Peyer's patch (tissue), 4 donors: ENCODE measurements at regions not wholly inside any gene's neighbourhood (a gene's known extent, or its start where the extent isn't known, plus 50 kb on each side); places are given as distances from the start of the nearest gene placed in this dataset.

Experiments used
- DNase-seq, 3 donors: peaks; one replicate each; pipeline ENCODE4 v3.0.0-alpha.2; 2017 to 2019
- H3K27ac ChIP-seq, 4 donors: fragments of 200-600 bp; sonication (generic); one replicate each; pipeline ENCODE4 v1.5.1; 2016 to 2019
- H3K27me3 ChIP-seq, 2 donors: fragments of 200-600 bp; sonication (generic); one replicate each; pipeline ENCODE4 v1.5.1; 2019
- H3K36me3 ChIP-seq, 3 donors: fragments of 200-600 bp; sonication (generic); one replicate each; pipeline ENCODE4 v1.5.1; 2016 to 2019
- H3K4me1 ChIP-seq, 4 donors: fragments of 200-600 bp; sonication (generic); one replicate each; pipeline ENCODE4 v1.5.1; 2016 to 2019
- H3K4me3 ChIP-seq, 4 donors: fragments of 200-600 bp; sonication (generic); 1 replicate in 3 of 4; 2 replicates in 1 of 4; pipeline ENCODE4 v1.5.1; 2016 to 2019; ENCODE audit warnings: mild to moderate bottlenecking in 1 of 4
- H3K9me3 ChIP-seq, 4 donors: fragments of 200-600 bp; sonication (generic); one replicate each; pipeline ENCODE4 v1.5.1; 2016 to 2019; ENCODE audit warnings: mild to moderate bottlenecking in 1 of 4
- POLR2A ChIP-seq, 2 donors: fragments of 450-650 bp; IDR thresholded peaks; one replicate each; pipeline ENCODE4 v1.5.1; 2017; ENCODE audit warnings: antibody characterized with exemption in 2 of 2, mild to moderate bottlenecking in 2 of 2, moderate library complexity in 2 of 2
- TF ChIP-seq, protein P1 (sequence below), 6 experiments: fragments of 450-650 bp in 4 of 6; fragments of 200-600 bp in 2 of 6; sonication (generic) in 1 of 6; IDR thresholded peaks; one replicate each; pipeline ENCODE4 v1.5.1; 2017 to 2019; ENCODE audit warnings: antibody characterized with exemption in 6 of 6, mild to moderate bottlenecking in 3 of 6, moderate library complexity in 1 of 6

DNA sequence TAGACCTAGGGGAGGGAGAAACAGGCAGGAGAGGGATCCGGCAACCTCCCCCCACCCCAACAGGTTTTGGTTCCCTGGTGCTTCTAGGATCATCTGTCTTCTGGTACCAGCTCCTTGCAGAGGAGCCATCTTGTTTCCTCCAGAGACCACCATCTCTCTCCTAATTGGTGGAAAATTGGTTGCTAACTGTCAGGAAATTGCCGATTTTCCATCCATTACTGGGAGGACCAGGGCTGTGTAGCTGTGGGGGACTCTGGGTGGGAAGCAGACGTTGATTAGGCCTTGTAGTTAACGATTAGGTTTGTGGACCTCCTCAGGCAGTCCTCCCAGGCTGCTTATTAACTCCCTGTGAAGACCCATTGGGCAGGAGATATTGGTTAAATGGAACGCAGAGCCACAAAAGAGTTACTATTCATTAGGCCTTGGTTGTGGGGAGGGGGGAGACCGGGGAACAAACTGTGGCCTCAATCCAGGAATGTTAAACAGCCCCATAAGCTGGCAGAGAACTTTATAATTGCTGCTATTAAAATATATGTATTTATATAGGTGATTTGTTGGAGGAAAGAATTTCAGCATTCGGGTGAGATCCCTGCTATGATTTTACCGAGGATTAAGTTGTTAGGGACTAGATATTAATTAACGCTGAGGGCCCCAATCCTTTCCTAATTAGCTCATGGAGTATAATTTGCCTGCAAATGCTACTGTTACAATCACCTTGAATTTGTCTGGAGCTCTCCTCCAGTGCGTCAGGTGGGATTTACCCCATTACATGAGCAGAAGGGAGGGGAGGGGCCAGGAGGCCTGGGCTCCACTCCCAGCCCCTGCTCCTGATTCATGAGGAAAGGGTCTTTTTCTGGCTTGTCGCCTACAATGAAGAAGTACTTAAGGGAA, 61.2 kb upstream of the TRABD2B start:
- no peak for DNase-seq
- Histone ChIP-seq H3K36me3 (no peaks in the 10 kb centered on the region), H3K4me3 (no peak overlapping the region), H3K27me3 (no peaks in the 10 kb centered on the region), H3K4me1 (peaks cover 0 to 4% (median 0%) of the 10 kb centered on the region in 4 donors), H3K9me3 (no peaks in the 10 kb centered on the region), H3K27ac (no peak overlapping the region)
- TF ChIP-seq, protein P1, sequence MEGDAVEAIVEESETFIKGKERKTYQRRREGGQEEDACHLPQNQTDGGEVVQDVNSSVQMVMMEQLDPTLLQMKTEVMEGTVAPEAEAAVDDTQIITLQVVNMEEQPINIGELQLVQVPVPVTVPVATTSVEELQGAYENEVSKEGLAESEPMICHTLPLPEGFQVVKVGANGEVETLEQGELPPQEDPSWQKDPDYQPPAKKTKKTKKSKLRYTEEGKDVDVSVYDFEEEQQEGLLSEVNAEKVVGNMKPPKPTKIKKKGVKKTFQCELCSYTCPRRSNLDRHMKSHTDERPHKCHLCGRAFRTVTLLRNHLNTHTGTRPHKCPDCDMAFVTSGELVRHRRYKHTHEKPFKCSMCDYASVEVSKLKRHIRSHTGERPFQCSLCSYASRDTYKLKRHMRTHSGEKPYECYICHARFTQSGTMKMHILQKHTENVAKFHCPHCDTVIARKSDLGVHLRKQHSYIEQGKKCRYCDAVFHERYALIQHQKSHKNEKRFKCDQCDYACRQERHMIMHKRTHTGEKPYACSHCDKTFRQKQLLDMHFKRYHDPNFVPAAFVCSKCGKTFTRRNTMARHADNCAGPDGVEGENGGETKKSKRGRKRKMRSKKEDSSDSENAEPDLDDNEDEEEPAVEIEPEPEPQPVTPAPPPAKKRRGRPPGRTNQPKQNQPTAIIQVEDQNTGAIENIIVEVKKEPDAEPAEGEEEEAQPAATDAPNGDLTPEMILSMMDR (IDR thresholded peaks at IDR 0.05): no peak
- TF ChIP-seq POLR2A (IDR thresholded peaks at IDR 0.05): no peak

DNA sequence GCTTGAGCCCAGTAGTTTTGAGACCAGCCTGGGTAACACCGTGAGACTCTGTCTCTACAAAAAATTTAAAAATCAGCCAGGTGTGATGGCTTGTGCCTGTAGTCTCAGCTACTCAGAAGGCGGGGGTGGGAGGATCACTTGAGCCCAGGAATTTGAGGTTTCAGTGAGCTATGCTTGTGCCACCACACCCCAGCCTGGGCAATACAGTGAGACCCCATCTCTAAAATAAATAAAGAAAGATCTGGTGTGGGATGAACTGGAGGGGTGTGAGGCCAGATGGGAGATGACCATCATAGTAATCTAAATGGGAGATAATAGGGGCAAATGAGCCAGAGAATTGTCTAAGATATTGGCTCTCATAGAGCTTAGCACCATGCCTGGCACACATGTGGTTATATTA, 60.1 kb upstream of the TRABD2B start:
- Histone ChIP-seq H3K4me3 (no peak overlapping the region), H3K27ac (no peak overlapping the region), H3K27me3 (no peaks in the 10 kb centered on the region), H3K36me3 (no peaks in the 10 kb centered on the region), H3K9me3 (no peaks in the 10 kb centered on the region), H3K4me1 (peaks cover 0 to 6% (median 1%) of the 10 kb centered on the region in 4 donors)
- TF ChIP-seq, protein P1 (IDR thresholded peaks at IDR 0.05): no peak
- TF ChIP-seq POLR2A (IDR thresholded peaks at IDR 0.05): no peak
- DNase-seq: no peak

DNA sequence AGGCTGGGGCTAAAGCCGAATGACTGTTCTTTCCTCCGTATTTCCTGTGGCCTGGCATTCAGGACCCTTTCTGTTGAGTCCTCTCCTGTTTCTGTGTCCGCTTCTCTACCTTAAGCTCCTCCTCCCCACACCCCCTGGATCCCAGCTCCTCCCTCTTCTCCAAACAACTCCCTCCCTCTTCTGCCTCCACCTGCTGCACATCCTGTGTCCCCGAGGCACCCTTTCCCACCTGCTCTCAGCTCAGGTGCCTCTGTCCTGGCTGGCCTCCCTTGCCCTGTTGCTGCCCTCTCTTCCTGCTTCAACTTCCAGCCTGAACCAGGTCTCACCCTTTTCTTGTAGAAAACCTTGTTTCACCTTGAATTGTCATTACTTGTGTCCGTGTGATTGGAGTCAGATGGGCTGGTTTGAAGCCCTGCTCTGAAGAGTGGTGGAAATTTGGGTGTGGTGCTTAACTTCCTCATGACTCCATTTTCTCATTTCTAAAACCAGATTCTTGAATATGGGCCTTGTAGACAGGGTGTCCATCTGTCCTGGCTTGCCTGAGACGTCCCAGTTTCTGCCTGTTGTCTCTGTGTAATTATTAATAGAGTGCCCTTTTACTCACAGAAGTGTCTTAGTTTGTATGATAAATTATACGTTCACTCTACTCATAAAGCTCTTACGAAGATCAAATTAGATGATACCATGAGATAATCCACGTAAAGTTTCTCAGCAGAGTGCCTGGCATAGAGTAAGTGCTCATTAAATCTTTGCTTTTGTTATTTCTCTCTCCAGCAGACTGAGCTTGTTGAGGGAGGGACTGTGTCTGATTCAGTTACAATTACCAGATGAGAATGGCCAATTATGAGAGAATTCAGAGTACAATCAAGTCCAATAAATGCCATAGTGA, 58.9 kb upstream of the TRABD2B start:
- no peak overlapping the region for H3K27ac ChIP-seq
- H3K4me3 ChIP-seq: no peak overlapping the region
- H3K4me1 ChIP-seq: peaks cover 0 to 6% (median 0%) of the 10 kb centered on the region in 4 donors
- TF ChIP-seq POLR2A (IDR thresholded peaks at IDR 0.05): no peak
- TF ChIP-seq, protein P1 (IDR thresholded peaks at IDR 0.05): no peak
- no peaks in the 10 kb centered on the region for H3K9me3 ChIP-seq
- no peaks in the 10 kb centered on the region for H3K27me3 ChIP-seq
- H3K36me3 ChIP-seq: no peaks in the 10 kb centered on the region
- DNase-seq: peak in 1 of 3 donors; percentile 47

DNA sequence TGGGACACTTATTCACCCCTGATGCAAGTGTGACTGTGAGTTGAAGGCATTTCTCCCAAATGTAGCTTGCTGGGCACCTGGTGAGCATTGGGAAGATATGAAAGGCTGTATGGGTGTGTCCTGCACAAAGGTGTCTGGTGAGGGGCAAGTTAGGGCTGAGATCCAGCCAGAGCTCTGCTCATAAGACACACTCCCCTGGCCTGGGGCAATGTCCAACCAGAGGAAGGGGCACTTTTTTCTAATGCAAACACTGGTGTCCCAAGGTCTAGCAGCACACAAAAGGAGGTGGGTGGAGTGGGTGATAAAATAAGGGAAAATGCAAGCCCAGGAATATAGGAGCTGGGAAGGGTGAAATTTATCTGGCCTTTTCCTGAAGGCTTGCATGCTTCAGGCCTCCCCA, 57.0 kb upstream of the TRABD2B start:
- no peaks in the 10 kb centered on the region for H3K36me3 ChIP-seq
- H3K27ac ChIP-seq: no peak overlapping the region
- no peak overlapping the region for H3K4me3 ChIP-seq
- DNase-seq: no peak
- no peak for TF ChIP-seq POLR2A (IDR thresholded peaks at IDR 0.05)
- TF ChIP-seq, protein P1 (IDR thresholded peaks at IDR 0.05): no peak
- H3K27me3 ChIP-seq: no peaks in the 10 kb centered on the region
- no peaks in the 10 kb centered on the region for H3K9me3 ChIP-seq
- H3K4me1 ChIP-seq: peaks cover 0 to 6% (median 0%) of the 10 kb centered on the region in 4 donors

DNA sequence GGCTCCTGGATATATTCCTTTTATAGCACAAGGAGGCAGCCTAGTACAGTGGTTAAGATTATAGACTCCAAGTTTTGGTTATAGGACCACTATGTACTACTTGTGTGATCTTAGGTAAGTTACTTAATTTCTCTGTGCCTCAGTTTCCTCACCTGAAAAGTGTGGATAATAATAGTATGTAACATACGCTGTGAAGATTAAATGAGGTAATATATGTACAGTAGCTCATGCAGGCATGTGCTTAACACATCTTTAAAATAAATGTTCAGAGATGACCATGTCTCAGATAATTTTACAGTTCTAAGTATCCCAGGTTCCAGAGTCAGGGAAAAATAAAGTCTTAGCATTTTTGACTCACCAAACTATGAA, 55.7 kb upstream of the TRABD2B start:
- H3K27ac ChIP-seq: no peak overlapping the region
- H3K4me1 ChIP-seq: peaks cover 0 to 6% (median 0%) of the 10 kb centered on the region in 4 donors
- TF ChIP-seq, protein P1 (IDR thresholded peaks at IDR 0.05): no peak
- no peak for TF ChIP-seq POLR2A (IDR thresholded peaks at IDR 0.05)
- no peaks in the 10 kb centered on the region for H3K27me3 ChIP-seq
- no peaks in the 10 kb centered on the region for H3K9me3 ChIP-seq
- H3K36me3 ChIP-seq: no peaks in the 10 kb centered on the region
- DNase-seq: no peak
- no peak overlapping the region for H3K4me3 ChIP-seq
